ENCODE measurements at regions not wholly inside any gene's neighbourhood (a gene's known extent, or its start where the extent isn't known, plus 50 kb on each side); places are given as distances from the start of the nearest gene placed in this dataset.
A peak's percentile ranks its signal among the peaks of the same experiment; 100 is the strongest.
"Not testable (repeated sequence)": the region's sequence is repeated elsewhere in the genome, so short reads cannot be mapped to it uniquely, and the experiment has no call there.

DNA sequence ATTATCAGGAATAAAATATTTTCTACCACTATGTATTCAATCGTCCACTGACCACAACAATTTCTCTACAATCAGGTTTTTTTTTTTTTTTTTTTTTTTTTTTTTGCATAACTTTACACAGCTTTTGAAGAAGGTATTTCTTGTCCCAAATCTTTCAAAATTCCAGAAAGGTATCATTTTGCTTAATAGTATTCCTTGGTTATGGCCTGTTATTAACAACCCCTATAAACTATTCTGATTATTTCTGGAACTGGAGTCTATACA, 145.3 kb downstream of the ALX1 start:
- no peak for DNase-seq (ENCODE audit: low read depth in 2 of 2)

DNA sequence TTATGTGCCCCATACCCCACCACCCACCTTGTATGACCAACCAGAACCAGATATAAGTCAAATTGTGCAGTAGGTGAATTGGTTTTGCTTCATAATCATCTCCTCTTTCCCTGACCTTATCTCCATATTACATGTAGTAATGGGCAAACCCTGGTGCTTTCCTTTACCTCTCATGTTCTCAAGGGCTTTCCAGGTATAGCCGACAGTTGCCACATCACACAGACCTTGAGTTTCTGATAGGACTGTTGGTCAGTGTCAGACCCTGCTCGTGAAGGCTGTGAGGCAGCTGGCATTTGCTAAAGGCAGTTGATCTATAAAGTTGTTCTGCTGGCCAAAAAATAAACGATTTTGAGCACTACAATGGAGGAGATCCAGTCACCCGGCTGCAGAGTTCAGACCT, 145.9 kb downstream of the ALX1 start:
- no peak for DNase-seq (ENCODE audit: low read depth in 2 of 2)

DNA sequence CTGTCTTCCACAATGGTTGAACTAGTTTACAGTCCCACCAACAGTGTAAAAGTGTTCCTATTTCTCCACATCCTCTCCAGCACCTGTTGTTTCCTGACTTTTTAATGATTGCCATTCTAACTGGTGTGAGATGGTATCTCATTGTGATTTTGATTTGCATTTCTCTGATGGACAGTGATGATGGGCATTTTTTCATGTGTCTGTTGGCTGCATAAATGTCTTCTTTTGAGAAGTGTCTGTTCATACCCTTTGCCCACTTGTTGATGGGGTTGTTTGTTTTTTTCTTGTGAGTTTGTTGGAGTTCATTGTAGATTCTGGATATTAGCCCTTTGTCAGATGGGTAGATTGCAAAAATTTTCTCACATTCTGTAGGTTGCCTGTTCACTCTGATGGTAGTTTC, 153.1 kb downstream of the ALX1 start:
- not testable (repeated sequence) for DNase-seq (ENCODE audit: low read depth in 2 of 2)

DNA sequence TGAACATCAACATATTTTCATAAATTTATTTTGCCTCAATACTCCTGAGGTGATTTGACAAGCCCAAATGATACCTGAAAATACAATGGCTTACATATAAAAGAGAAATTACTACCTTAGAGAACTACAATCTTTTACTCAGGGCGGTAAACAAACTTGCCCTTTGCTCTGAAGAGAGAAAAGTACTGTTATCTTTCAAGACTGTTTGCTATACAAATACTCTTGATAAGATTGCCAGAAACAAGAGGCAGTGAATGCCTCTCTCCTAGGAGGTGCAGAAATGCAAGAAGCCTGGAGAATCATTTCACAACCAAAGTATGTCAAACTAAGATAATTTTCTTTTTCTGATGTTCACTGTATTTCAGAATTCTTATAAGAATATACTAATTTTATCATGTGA, 160.3 kb downstream of the ALX1 start:
- DNase-seq (ENCODE audit: low read depth in 2 of 2): no peak

DNA sequence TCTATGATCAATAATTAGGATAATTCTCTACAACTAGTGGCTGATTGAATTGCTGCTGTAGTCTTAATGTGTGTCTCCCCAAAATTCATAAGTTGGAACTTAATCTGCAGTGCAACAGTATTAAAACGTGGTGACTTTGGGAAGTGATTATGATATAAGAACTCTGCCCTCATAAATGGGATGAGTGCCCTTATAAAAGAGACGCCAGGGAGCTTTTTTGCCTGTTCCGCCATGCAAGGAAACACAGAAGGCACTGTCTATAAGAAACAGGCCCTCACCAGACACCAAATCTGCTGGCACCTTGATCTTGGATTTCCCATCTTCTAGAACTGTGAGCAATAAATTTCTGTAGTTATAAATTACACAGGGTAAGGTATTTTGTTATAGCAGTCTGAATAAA, 161.0 kb downstream of the ALX1 start:
- DNase-seq (ENCODE audit: low read depth in 2 of 2): no peak

DNA sequence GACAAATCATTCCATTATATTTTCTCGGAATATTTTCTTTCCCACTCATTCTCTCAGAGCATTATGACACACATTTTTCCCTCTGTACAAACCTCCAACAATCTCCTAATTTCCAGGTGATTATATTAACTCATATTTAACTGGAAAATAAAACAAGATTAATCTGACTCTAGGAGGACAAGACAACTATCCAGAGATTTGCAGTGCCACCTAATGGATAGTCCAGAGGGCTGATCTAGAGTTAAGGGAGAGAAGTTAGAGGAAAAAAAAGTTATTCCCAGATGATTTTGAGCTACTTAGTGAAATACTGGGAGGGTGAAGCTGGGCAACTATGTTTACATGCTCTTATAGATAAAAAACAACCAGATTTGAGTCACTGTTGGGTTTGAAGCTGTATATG, 161.7 kb downstream of the ALX1 start:
- DNase-seq (ENCODE audit: low read depth in 2 of 2): no peak

DNA sequence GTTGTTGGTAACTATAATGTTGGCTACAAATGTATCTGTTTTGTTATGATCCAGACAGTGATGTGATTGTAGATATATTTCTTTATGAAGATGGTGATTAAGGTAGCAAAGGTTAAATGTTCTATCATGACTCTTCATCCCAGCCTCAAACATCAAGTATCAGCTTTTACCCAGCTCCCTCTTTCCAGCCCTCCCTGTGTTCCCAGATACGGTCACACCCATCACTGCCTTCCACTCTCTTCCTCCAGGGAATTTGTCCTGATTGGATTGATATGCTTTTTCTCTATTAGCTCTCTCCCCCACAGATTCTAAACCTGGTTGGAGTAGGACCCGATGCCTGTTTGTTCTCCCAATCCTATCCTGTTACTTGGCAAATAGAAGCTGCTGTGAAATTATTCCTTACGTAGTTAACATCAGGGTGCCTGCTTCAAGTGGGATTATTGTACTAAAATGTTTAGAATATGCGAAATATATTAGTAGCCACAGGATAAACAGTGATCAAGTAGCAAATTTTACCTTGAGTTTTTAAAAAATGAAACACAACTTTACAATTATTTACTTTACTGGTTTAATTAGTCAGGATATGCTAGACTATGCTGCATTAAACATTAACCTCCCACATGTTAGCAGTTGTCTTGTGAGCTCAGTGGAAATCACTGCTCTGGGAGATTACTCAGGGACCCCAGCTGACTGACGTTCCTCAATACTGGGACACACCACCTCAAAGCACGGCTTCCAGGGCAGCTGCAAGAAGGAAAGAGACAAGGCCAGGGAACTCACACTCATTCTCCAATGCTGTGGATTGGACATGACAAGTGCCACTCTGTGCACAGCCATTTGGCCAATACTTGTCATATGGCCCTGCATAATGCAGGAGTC, 165.3 kb downstream of the ALX1 start:
- DNase-seq (ENCODE audit: low read depth in 2 of 2): no peak

DNA sequence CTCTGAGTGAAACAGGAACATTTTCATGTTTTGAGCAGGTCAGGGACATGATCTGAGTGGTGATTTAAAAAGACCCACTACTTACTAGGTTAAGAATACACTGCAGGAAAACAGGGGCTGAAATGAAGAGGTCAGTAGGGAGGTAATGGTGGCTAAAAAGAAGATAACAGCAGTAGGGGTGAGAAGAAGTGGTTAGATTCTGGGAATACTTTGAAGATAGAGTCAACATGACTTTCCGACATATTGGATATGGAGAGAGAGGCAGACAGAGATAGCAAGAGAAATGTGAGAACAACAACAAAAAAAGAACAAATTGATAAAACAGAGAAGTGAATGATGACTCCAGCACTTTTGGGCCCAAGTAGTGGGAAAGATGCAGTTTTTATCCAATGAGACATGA, 168.0 kb downstream of the ALX1 start:
- DNase-seq (ENCODE audit: low read depth in 2 of 2): no peak

DNA sequence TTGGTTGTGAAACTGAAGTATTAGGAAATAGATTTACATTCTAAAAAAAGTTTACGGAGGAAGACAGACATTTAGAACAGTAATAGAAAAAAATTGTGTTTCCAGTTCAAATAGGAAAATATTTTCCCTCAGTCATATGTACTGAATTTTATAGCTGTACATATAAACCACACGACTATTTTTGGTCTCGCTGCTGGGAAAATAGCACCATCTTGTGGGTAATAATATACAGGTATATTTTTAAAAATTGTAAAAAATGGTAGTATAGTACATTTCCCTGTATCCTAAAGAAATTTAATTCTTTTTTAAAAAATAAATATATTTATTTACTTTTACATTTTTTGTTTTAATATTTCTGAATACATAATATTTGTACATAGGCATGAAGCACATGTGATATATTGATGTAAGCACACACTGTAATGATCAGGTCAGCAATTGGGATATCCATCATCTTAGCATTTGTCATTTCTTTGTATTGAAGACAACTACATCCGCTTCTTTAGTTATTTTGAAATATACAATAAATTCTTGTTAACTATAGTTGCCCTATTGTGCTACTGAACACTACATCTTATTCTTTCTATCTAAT, 168.6 kb downstream of the ALX1 start:
- DNase-seq (ENCODE audit: low read depth in 2 of 2): no peak

DNA sequence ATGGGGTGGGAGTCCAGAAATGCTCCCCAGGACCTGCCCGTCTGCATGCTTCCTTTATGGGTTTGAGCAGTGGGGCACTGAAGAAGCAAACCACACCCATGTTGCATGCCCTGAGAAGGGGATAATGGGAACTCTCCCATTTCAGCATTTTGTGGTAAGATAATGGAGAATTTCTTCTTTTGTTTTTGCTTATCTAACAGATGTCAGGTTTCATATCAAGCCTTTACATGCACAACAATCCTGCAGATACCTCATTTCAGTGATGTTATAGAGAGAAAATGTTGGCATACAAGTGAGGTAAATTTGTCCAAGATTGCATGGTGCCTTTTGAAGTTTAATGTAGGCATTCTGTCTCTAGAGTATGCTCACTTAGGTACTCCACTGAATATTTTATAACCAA, 177.0 kb downstream of the ALX1 start:
- no peak for DNase-seq (ENCODE audit: low read depth in 2 of 2)

DNA sequence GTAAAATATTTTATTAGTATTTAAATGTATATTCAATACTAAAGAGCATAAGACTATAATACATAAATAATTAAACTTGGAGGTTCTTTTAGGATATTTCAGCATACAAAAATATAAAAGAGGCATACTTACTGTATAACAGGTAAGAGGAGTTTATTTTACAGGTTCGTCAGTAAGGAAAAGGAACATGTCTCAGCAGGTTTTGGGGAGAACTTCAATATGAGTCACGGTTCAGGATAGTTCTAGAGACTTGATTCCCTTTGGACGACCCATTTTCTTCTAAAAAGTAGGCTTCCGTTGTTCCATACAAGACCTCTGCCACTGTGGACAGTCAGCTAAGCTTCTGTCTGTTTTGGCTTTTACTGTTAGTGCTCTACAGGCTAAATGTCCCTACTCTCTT, 181.1 kb downstream of the ALX1 start:
- no peak for DNase-seq (ENCODE audit: low read depth in 2 of 2)

DNA sequence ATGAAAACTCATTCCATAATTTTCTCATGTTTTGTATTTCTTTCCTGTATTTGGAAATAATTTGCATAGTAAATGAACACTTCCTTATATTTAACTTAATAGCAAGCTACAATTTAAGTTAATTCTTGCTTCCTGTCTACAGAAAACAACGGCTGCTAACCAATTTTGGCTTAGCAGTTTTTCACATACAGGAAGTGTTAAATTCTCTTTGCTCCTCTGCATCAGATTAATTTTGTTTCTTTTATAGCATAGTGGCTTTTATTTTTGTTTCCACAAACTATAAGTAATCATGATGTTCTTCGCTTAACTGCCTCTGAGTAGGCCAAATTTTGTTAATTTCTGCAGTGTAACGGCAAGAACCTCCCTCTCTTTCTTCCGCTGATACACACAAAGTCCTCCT, 182.9 kb downstream of the ALX1 start:
- DNase-seq (ENCODE audit: low read depth in 2 of 2): no peak

DNA sequence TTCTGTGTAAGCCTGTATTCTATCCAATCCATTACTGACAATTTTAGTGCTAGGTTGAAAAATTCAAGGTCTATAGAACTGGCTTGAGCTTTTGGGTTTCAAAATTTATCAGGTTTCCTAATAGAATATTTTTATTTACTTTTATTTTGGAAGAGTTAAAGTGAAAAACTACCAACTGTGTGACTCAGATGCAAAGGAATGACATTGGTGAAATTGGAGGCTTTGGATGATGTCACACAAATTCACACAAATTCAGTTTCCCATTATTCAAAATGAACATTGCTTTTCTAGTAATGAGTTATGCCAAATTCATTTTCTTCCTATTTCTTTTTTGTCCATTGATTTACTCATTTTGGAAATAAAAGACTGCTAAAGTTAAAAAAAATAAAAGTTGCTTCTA, 186.9 kb downstream of the ALX1 start:
- no peak for DNase-seq (ENCODE audit: low read depth in 2 of 2)

DNA sequence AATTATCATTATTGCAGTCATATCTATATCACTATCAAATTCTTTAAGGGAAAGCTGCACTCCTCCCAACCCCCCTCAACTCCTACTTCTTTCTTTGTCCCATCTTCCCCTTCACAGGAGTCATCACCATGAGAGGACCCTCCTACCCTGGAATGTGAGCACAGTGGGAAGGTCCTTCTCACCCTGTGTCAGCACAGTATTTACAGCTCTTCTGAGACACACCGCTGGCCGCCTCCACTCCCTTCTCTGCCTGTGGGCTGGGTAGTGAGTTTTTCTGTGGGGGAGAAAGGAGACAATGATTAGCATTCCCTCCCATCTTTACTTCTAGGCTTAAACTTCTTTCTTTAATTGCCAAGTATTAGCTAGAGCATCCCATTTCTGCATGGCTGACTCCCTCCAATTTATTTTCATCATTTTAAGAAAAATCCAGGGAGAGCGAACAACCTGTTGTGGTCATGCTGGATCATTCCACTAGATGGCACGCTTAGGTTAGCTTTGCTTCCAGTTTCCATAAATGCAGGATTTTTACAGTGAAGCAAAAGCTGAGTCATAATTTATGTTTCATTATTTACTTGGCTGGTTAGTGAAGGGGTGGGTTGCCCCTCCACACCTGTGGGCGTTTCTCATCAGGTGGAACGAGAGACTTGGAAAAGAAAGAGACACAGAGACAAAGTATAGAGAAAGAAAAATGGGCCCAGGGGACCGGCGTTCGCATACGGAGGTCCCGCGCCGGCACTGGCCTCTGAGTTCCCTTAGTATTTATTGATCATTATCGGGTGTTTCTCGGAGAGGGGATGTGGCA, 188.5 kb downstream of the ALX1 start:
- DNase-seq (ENCODE audit: low read depth in 2 of 2): peak in 1 of 2 donors; percentile 2

DNA sequence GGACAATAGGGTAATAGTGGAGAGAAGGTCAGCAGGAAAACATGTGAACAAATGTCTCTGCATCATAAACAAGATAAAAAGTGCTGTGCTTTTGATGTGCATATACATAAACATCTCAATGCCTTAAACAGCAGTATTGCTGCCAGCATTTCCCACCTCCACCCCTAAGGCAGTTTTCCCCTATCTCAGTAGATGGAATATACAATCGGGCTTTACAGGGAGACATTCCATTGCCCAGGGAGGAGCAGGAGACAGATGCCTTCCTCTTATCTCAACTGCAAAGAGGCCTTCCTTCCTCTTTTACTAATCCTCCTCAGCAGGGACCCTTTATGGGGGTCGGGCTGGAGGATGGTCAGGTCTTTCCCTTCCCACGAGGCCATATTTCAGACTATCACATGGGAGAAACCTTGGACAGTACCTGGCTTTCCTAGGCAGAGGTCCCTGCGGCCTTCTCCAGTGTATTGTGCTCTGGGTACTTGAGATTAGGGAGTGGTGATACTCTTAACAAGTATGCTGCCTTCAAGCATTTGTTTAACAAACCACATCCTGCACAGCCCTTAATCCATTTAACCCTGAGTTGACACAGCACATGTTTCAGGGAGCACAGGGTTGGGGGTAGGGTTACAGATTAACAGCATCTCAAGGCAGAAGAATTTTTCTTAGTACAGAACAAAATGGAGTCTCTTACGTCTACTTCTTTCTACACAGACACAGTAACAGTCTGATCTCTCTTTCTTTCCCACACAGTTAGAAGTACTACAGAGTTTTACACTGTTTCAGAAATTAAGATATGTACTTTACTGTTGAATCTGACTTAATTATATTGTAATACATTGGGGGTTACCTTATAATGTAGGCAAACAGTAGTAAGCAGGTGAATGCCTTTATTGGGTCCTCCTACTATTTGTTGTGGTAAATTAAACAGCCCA, 189.4 kb downstream of the ALX1 start:
- not testable (repeated sequence) for DNase-seq (ENCODE audit: low read depth in 2 of 2)

DNA sequence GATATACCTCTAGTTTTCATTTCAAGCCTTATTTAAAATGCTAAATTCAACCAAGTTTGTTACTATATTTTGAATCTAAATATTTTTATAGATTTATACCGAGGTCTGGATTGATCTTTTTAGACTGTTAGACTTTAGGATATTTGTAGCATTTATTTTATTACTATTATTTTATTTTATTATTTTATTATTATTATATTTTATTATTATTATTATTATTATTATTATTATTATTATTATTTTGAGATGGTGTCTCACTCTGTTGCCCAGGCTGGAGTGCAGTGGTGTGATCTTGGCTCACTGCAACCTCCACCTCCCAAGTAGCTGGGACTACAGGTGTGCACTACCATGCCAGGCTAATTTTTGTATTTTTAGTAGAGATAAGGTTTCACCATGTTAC, 195.3 kb downstream of the ALX1 start:
- DNase-seq (ENCODE audit: low read depth in 2 of 2): not testable (repeated sequence)

DNA sequence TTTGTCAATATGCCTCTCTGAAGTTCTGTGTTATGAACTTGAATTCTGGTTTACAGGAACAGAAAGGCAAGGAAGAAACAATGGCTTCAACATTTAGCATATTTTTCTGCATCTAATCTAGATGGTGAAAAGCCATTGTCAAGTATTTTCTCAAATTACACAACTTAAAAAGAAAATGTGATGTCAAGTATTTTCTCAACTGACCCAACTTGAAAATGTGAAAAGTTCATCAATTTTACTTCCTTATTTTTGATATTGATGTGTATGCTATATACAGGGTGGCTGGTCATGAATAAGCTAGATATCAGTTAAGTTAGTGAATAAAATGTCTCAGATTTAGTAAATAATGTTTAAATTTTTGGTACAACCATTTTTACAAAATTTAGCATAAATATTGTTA, 196.7 kb downstream of the ALX1 start:
- no peak for DNase-seq (ENCODE audit: low read depth in 2 of 2)

DNA sequence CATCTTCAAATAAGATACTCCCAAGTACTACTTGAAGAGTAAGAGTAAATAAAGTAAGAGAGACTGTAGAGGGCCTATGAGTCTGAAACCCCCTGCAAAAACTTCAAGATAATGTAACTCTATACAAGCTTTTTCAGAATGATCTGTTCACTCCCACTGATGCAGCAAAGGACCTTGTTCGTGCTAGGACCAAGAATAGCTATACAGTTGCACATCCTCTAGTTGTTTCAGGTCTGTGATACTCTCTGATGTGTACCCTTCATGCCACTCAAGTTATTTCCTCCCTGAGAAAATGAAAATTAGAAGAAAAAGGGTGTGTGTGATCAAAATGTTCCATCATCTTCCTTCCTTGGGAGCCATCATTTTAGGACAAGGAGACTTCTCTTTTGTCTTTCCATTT, 204.4 kb downstream of the ALX1 start:
- DNase-seq (ENCODE audit: low read depth in 2 of 2): no peak

DNA sequence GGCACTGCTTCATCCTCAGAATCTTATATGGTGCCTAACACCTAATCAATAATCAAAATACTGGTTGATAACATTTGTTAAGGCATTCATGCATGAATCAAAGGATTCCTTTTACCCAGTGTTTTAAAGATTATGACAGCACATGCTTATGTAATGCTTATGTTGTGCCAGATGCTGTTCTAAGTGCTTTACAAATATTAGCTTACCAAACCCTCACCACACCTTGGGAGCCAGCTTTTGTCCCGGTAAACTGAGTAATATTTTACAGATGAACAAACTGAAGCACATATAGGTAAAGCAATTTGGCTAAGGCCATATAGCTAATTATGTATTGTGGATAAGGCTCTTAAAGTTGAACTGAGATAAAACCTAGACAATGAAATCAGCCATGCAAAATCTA, 209.2 kb downstream of the ALX1 start:
- DNase-seq (ENCODE audit: low read depth in 2 of 2): no peak

DNA sequence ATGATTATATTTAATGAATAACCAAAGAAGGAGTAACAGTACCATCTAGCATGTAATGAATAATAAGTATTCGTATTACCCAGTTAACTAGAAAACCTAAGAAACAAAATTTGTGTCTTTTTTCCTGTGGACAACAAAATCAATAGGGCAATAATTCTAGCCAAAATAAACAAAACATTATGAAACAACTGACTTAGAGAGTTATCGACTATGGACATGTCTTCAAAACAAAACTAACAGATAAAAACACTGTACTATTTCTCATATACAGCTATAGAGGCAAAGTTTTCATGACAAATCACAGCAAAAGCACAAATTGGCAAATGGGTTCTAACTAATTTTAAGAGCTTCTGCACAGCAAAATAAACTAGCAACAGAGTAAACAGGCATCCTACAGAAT, 224.1 kb downstream of the ALX1 start:
- DNase-seq (ENCODE audit: low read depth in 2 of 2): no peak

DNA sequence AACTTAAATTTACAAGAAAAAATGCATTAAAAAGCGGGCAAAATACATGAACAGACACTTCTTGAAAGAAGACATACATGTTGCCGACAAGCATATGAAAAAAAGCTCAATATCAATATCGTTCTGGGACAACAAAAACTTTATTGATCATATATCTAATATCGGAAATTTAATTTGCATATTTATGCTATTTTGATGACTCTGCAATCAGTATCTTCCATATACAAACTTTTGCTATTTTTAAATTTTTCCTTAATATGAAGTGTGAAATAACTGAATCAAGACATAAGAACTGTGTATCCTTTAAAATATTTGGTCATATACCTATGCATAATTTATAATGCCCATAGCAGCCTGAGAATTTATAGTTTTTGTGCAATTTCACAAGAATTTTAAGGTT, 224.6 kb downstream of the ALX1 start:
- no peak for DNase-seq (ENCODE audit: low read depth in 2 of 2)

DNA sequence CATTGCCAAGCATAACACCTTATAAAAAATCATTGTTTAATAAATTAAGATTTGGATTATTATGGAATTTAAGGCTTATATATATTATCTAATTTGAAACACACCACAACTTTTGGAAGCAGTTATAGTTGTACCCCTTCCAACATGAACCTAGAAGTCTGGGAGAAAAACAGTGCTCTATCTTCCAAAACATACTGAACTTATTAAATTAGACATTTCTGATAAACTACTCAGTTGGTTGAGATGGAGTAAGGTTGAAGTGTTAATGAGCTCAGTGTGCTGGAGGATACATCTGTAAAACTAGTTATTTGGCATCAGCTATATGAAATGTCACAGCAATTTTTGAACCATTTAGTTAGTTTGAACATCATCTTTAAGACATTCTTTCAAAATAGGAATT, 227.4 kb downstream of the ALX1 start:
- no peak for DNase-seq (ENCODE audit: low read depth in 2 of 2)

Measured in stimulated activated CD4-positive, alpha-beta T cell treated with anti-CD3 and anti-CD28 coated beads, Interleukin-4, amount 100 ng/mL, for 48 hours (primary cell).